ENCODE measurements at regions not wholly inside any gene's neighbourhood (a gene's known extent, or its start where the extent isn't known, plus 50 kb on each side); places are given as distances from the start of the nearest gene placed in this dataset.

GRCh38 chr10:109620396-109620795 lies 302.9 kb downstream of the XPNPEP1 start:
- TF ChIP-seq CTCF (IDR thresholded peaks at IDR 0.05) (no peak), POLR2A (IDR thresholded peaks at IDR 0.05) (no peak), EP300 (IDR thresholded peaks at IDR 0.05) (no peak)

All from ovary (tissue), 3 donors.